Uterus (tissue), 3 donors: ENCODE measurements at regions not wholly inside any gene's neighbourhood (a gene's known extent, or its start where the extent isn't known, plus 50 kb on each side); places are given as distances from the start of the nearest gene placed in this dataset.

ENCODE experiments used
- DNase-seq, 2 donors: peaks; one replicate each; pipeline ENCODE4 v3.0.0-alpha.2; 2019 to 2020
- H3K27ac ChIP-seq, 2 donors: fragments of 200-600 bp; sonication (generic); 1 replicate in 1 of 2; 2 replicates in 1 of 2; pipeline ENCODE4 v1.5.1; 2016 to 2018
- H3K27me3 ChIP-seq, 2 donors: fragments of 200-600 bp; sonication (generic); one replicate each; pipeline ENCODE4 v1.5.1; 2018 to 2019; ENCODE audit warnings: control low read depth in 1 of 2
- H3K36me3 ChIP-seq, 2 donors: fragments of 200-600 bp; sonication (generic); one replicate each; pipeline ENCODE4 v1.5.1; 2019; ENCODE audit warnings: control low read depth in 1 of 2
- H3K4me1 ChIP-seq, 2 donors: fragments of 200-600 bp; sonication (generic); one replicate each; pipeline ENCODE4 v1.5.1; 2018 to 2019; ENCODE audit warnings: control low read depth in 1 of 2
- H3K4me3 ChIP-seq, 2 donors: fragments of 200-600 bp; sonication (generic); 1 replicate in 1 of 2; 2 replicates in 1 of 2; pipeline ENCODE4 v1.5.1; 2018 to 2019; ENCODE audit warnings: mild to moderate bottlenecking in 1 of 2
- H3K9me3 ChIP-seq, 2 donors: fragments of 200-600 bp; sonication (generic); one replicate each; pipeline ENCODE4 v1.5.1; 2019; ENCODE audit warnings: control low read depth in 1 of 2
- CTCF ChIP-seq, 4 experiments: fragments of 200-600 bp in 2 of 4; fragments of 450-650 bp in 2 of 4; sonication (generic) in 2 of 4; IDR thresholded peaks; one replicate each; pipeline ENCODE4 v1.5.1; 2016 to 2019; ENCODE audit warnings: antibody characterized with exemption in 4 of 4, mild to moderate bottlenecking in 2 of 4, moderate library complexity in 1 of 4
- POLR2A ChIP-seq, 2 donors: fragments of 450-650 bp; IDR thresholded peaks; one replicate each; pipeline ENCODE4 v1.6.1; 2016; ENCODE audit warnings: antibody characterized with exemption in 2 of 2, mild to moderate bottlenecking in 1 of 2, moderate library complexity in 1 of 2
- intact Hi-C: fragments of 100-400 bp; cut with DNase I; formaldehyde crosslinking; loops from one replicate; pipeline ENCODE4 v1.15.1; 2023; ENCODE audit warnings: low total_unique reads
- donor health status: DM: yes; HTN: yes; CAD: no.

- H3K27ac ChIP-seq = no peak overlapping the region
- H3K27me3 ChIP-seq = no peaks in the 10 kb centered on the region
- H3K4me1 ChIP-seq = no peaks in the 10 kb centered on the region
- no peaks in the 10 kb centered on the region for H3K9me3 ChIP-seq
- no peak overlapping the region for H3K4me3 ChIP-seq
- no peak for TF ChIP-seq POLR2A (IDR thresholded peaks at IDR 0.05)
- TF ChIP-seq CTCF (IDR thresholded peaks at IDR 0.05) = no peak
- no peaks in the 10 kb centered on the region for H3K36me3 ChIP-seq
- intact Hi-C loops = no loop called here
- no peak for DNase-seq
Observed at GRCh38 chr17:13735861-13736260, 134.1 kb upstream of the HS3ST3A1 start.

GRCh38 chr17:13736916-13737315, 135.2 kb upstream of the HS3ST3A1 start:
- Histone ChIP-seq H3K9me3 (no peaks in the 10 kb centered on the region), H3K27me3 (no peaks in the 10 kb centered on the region), H3K27ac (no peak overlapping the region), H3K4me3 (no peak overlapping the region), H3K36me3 (no peaks in the 10 kb centered on the region), H3K4me1 (no peaks in the 10 kb centered on the region)
- no peak for TF ChIP-seq POLR2A (IDR thresholded peaks at IDR 0.05)
- TF ChIP-seq CTCF (IDR thresholded peaks at IDR 0.05) = no peak
- no peak for DNase-seq
- intact Hi-C loops = no loop called here

- Histone ChIP-seq H3K27ac (no peak overlapping the region), H3K36me3 (no peaks in the 10 kb centered on the region), H3K4me3 (no peak overlapping the region), H3K9me3 (no peaks in the 10 kb centered on the region), H3K27me3 (no peaks in the 10 kb centered on the region), H3K4me1 (no peaks in the 10 kb centered on the region)
- intact Hi-C loops = no loop called here
- no peak for DNase-seq
- no peak for TF ChIP-seq POLR2A (IDR thresholded peaks at IDR 0.05)
- no peak for TF ChIP-seq CTCF (IDR thresholded peaks at IDR 0.05)
Observed at GRCh38 chr17:13740686-13741085, 139.0 kb upstream of the HS3ST3A1 start.

- DNase-seq = no peak
- intact Hi-C loops = no loop called here
- H3K27me3 ChIP-seq = no peaks in the 10 kb centered on the region
- no peak overlapping the region for H3K4me3 ChIP-seq
- H3K4me1 ChIP-seq = no peaks in the 10 kb centered on the region
- TF ChIP-seq CTCF (IDR thresholded peaks at IDR 0.05) = no peak
- TF ChIP-seq POLR2A (IDR thresholded peaks at IDR 0.05) = no peak
- H3K27ac ChIP-seq = no peak overlapping the region
- no peaks in the 10 kb centered on the region for H3K36me3 ChIP-seq
- no peaks in the 10 kb centered on the region for H3K9me3 ChIP-seq
Observed at GRCh38 chr17:13741744-13742143, 140.0 kb upstream of the HS3ST3A1 start.

- Histone ChIP-seq H3K9me3 (no peaks in the 10 kb centered on the region), H3K27ac (no peak overlapping the region), H3K27me3 (no peaks in the 10 kb centered on the region), H3K36me3 (no peaks in the 10 kb centered on the region), H3K4me3 (no peak overlapping the region), H3K4me1 (no peaks in the 10 kb centered on the region)
- intact Hi-C loops = no loop called here
- no peak for TF ChIP-seq CTCF (IDR thresholded peaks at IDR 0.05)
- no peak for TF ChIP-seq POLR2A (IDR thresholded peaks at IDR 0.05)
- DNase-seq = no peak
Observed at GRCh38 chr17:13743906-13744305, 142.2 kb upstream of the HS3ST3A1 start.
